ENCODE measurements at regions not wholly inside any gene's neighbourhood (a gene's known extent, or its start where the extent isn't known, plus 50 kb on each side); places are given as distances from the start of the nearest gene placed in this dataset.

- TF ChIP-seq GLIS3 (CRISPR knock-in tag; IDR thresholded peaks at IDR 0.05), result no peak
- no peak for TF ChIP-seq CSDC2 (CRISPR knock-in tag; IDR thresholded peaks at IDR 0.05)
- no peak for TF ChIP-seq OSR1 (CRISPR knock-in tag; IDR thresholded peaks at IDR 0.05)
- no peak for TF ChIP-seq PPARA (CRISPR knock-in tag; IDR thresholded peaks at IDR 0.05; ENCODE audit: borderline replicate concordance)
- TF ChIP-seq PATZ1 (CRISPR knock-in tag; IDR thresholded peaks at IDR 0.05; ENCODE audit: borderline replicate concordance), result no peak
- TF ChIP-seq ZNF8 (CRISPR knock-in tag; IDR thresholded peaks at IDR 0.05), result no peak
- no peak for TF ChIP-seq SNAI2 (CRISPR knock-in tag; IDR thresholded peaks at IDR 0.05)
- no peak for TF ChIP-seq ZFP30 (CRISPR knock-in tag; IDR thresholded peaks at IDR 0.05)
- TF ChIP-seq CREB5 (CRISPR knock-in tag; IDR thresholded peaks at IDR 0.05; ENCODE audit: low read depth), result no peak
- TF ChIP-seq CSRNP3 (CRISPR knock-in tag; IDR thresholded peaks at IDR 0.05), result no peak
- no peak for TF ChIP-seq POU6F1 (CRISPR knock-in tag; IDR thresholded peaks at IDR 0.05; ENCODE audit: borderline replicate concordance, low read depth)
Observed at GRCh38 chr2:2825062-2825461, 494.0 kb upstream of the MYT1L start.

All from SK-N-SH treated with all-trans-retinoic acid at 6 μM for 48 hours (cell line).